HG02798 (cell line): ENCODE measurements at regions not wholly inside any gene's neighbourhood (a gene's known extent, or its start where the extent isn't known, plus 50 kb on each side); places are given as distances from the start of the nearest gene placed in this dataset.
"Not testable (repeated sequence)": the region's sequence is repeated elsewhere in the genome, so short reads cannot be mapped to it uniquely, and the experiment has no call there.

Experiments used
- ATAC-seq: cut with Tn5 transposase; IDR thresholded peaks from one replicate; pipeline ENCODE4 v1.9.1; 2021; ENCODE audit warnings: mild to moderate bottlenecking; ENCODE audit not compliant: unreplicated experiment, poor library complexity

DNA sequence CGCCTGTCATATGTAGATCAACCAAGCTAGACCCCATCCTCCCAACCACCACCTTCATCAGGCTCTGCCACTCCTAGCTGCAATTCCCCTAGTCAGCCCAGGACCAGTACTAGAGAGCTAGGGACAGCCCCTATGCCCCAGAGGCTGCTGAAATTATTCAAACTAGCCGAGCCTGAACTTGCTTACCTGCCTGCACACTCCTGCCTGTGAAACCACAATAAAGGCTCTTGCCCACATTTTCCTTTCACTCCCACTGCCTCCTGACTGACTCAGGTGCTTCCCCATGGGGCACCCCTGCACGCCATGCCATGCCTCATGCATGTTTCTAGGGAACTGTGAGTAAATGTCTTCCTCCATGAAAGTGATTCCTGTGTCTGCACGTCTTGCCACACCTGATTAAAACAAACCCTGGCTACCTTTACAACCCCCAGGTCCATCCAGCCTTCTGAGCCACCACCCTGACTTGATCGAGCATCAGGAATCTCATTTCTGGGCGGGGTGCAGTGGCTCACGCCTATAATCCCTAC lies 66.5 kb upstream of the IER3 start:
- peak; percentile 92 for ATAC-seq

DNA sequence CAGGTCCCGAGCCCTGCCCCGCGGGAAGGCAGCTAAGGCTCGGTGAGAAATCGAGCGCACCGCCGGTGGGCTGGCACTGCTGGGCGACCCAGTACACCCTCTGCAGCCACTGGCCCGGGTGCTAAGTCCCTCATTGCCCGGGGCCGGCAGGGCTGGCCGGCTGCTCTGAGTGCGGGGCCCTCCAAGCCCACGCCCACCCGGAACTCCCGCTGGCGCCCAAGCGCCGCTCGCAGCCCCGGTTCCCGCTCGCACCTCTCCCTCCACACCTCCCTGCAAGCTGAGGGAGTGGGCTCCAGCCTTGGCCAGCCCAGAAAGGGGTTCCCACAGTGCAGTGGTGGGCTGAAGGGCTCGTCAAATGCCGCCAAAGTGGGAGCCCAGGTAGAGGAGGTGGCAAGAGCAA lies 63.2 kb upstream of the IER3 start:
- not testable (repeated sequence) for ATAC-seq

DNA sequence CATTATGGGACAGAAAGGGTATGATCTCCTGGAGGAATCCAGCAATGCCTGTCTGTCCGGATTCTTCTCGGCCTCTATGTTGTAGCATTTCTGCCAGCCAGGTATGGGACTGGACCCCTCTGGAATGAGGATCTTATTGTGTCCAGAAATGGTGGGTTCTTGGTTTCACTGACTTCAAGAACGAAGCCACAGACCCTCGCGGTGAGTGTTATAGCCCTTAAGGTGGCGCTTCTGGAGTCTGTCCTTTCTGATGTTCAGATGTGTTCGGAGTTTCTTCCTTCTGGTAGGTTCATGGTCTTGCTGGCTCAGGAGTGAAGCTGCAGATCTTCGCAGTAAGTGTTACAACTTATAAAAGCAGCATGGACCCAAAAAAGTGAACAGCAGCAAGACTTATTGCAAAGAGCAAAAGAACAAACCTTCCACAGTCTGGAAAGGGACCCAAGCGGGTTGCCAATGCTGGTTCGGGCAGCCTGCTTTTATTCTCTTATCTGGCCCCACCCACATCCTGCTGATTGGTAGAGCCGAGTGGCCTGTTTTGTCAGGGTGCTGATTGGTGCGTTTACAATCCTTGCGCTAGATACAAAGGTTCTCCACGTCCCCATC lies 62.3 kb upstream of the IER3 start:
- no peak for ATAC-seq

DNA sequence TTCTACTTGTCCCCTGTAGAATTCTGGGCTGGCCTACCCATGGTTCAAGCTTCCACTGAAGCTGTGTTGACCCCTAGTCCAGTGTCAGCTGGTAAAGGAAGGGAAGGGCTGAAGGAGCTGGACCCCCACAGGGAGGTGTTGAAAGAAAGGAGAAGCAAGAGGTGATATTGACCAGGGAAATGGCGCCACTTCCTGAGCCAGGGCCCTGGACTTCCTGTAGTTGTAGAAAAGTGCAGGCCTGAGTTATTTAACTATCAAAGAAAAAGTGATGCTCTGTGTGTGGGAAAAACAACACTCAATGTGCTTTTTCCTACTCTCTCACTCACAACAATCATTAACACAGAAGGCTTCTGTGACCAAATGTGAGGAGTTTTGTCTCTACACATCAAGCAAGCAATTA lies 60.0 kb upstream of the IER3 start:
- no peak for ATAC-seq

DNA sequence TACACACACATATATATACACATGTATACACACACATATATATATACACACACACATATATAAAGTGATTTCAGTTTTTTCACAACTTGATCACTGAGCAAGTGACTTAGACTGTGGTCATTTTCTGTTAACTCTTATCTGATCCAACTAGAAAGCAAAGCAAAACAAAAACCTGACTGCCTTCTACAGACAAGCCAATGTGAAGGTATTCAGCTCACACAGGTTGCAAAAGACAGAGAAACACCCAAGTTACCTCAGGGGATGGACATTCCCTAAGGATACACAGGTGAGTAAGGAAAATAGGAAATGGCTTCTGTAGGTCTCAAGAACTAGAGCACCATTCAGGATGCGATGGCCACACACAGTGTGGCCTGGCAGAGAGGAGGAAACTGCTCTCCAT lies 58.4 kb upstream of the IER3 start:
- ATAC-seq = no peak

DNA sequence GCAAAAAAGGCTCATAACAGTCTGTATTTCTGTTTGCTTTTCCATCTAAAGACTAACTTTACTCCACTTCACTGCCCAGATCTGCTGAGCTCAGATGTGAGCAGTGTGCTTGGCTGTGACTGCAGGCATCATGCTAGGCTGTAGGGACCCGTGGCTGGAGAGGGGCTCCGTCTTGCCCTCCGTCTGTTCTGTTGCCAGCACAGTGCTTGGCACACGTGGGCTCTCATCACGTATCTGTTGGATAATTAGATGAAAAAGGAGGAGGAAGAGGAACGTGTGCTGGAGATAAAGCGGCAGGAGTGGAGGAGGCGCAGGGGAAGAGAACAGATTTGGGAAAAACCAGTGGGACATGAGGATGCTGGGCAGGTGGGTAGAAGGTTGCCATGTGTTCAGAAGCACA lies 57.6 kb upstream of the IER3 start:
- ATAC-seq = no peak

DNA sequence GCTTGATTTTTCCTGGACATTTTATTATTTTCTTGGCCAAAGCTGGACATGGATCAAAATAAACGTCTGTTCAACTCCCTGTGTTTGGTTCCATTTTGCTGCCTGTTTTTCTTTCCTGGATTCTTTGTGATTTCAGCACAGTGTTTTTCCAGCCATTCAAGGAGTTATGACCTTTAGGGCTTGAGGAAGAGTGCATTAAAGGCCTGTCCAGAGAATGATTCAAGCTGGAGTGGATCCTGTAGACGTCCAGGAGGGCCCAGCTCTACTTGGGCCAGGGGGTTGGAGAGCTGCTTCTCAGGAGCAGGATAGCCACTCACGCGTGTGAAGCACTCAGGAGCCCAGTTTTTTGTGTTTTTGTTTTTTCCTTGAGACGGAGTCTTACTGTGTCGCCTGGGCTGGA lies 56.5 kb upstream of the IER3 start:
- ATAC-seq = no peak

DNA sequence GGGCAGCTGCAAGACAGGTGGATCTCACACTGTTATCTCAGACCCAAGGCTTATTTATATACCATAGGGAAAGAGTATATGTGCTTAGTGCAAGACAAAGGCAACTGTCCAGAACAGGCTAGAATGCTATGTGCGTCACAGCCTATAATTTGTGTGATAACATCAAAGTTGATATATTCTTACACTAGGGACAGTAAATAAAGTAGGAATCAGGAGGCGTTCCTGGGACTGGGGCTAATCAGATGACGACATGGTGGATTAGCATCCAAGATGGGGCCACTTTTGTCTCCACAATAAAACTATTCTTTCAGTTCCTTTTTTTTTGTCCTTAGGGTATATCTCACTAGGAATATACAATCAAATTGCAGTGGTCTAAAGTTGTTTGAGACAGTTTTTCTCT lies 54.9 kb upstream of the IER3 start:
- no peak for ATAC-seq

DNA sequence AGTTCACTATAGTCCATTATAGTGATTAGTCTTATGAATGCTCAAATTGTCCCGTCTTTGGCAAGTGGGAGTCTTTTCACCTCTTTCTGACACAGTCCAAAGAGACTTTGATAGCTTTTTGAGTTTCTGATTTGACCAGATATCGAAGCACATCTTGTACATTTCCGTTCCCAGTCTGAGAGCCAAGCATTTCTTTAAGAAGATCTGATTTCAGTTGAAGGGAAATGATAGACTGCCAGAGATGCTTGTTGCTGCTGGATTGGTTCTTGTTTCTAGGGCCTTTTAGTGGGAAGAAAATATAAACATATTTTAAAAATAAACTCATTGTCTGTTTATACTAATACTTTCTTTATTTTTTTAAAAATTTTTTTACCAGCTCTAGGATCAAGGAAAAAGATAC lies 54.1 kb upstream of the IER3 start:
- no peak for ATAC-seq

DNA sequence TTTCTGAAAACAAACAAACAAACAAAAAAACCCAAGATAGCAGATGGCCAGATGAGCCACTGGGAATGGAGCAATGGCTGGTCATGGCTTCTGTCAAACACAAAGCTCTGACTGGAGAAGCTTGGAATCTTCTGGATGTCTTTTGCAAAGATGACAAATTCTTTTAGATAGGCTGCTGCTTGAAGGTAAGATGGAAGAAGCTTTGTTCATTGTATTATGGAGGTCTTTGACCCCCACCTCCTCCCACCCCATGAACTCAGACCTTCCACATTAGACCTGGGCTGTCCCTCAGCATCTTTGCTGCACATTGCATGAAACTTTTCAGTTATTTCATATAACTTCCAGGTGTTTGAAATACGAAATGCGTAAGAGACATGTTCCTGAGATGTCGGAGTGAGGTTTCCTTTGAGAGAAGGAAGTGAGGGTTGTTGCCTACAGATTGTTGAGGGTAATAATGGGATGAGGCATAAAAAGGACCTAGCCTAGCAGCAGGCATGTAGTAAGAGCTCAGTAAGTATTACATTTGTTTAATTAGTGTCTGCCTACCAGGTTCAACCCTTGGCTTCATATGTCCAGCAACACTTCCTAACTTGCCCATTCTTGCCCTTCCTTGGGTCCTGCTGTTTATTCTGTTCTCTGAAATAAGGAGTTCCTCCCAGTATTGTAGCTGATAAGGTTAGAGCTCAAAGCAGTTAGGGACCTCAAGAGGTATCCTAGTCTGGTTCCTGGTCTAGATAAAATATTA lies 51.4 kb upstream of the IER3 start:
- no peak for ATAC-seq
